HG03039 (cell line): ENCODE measurements at regions not wholly inside any gene's neighbourhood (a gene's known extent, or its start where the extent isn't known, plus 50 kb on each side); places are given as distances from the start of the nearest gene placed in this dataset.
"Not testable (repeated sequence)": the region's sequence is repeated elsewhere in the genome, so short reads cannot be mapped to it uniquely, and the experiment has no call there.

ENCODE experiments used
- ATAC-seq: cut with Tn5 transposase; IDR thresholded peaks from one replicate; pipeline ENCODE4 v1.9.1; 2021; ENCODE audit warnings: mild to moderate bottlenecking, moderate library complexity; ENCODE audit not compliant: unreplicated experiment

DNA sequence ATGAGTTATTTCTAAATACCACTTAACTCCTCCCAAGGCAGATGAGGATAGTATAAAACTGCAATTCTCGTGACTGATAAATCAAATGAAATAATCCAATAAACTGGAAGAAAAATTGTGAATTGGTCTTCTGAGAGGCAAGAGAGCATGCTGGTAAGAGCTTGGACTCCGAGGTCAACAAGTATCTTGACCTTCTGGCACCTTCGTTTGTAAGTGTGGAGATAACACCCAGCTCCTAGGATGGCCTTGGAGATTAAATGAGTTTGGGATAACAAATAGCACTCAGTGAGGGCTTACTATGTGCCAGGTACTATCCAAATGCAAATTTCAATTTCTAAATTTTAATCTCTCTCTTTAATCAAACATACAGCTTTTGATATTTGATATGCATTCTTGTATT is 866.3 kb upstream of the WWC1 start:
- ATAC-seq: no peak

DNA sequence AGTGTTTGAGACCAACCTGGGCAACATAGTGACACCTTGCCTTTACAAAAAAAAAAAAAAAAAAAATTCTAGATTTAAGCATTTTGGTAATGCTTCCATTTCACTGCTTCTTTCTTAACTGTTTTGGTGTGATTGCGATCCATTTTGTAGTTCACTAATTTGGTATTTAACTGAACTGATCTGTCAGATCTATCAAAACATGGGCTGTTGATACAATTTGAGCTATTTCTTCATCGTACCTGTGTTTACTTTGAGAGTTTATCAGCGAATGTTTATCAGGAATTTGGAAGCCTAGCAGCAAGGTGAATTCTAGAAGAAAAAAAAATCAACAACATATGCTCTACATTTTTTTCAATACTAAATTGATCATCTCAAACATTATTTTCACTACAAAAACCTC is 864.9 kb upstream of the WWC1 start:
- no peak for ATAC-seq

DNA sequence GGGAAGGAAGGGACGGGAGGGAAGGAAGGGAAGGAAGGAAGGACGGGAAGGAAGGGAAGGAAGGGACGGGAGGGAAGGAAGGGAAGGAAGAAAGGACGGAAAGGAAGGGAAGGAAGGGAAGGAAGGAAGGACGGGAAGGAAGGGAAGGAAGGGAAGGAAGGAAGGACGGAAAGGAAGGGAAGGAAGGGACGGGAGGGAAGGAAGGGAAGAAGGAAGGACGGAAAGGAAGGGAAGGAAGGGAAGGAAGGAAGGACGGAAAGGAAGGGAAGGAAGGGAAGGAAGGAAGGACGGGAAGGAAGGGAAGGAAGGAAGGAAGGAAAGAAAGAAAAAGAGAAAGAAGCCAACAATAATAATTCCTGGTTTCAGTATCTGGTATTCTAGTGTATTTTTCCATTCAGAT is 863.8 kb upstream of the WWC1 start:
- ATAC-seq: not testable (repeated sequence)

- ATAC-seq: no peak
Measured at GRCh38 chr5:167440846-167441245, 850.6 kb upstream of the WWC1 start.

GRCh38 chr5:167442922-167443321 is 848.5 kb upstream of the WWC1 start:
- ATAC-seq: no peak

GRCh38 chr5:167447466-167448375 is 843.7 kb upstream of the WWC1 start:
- no peak for ATAC-seq

- ATAC-seq: no peak
Measured at GRCh38 chr5:167448376-167448775, 843.1 kb upstream of the WWC1 start.

GRCh38 chr5:167451076-167451475 is 840.4 kb upstream of the WWC1 start:
- no peak for ATAC-seq

DNA sequence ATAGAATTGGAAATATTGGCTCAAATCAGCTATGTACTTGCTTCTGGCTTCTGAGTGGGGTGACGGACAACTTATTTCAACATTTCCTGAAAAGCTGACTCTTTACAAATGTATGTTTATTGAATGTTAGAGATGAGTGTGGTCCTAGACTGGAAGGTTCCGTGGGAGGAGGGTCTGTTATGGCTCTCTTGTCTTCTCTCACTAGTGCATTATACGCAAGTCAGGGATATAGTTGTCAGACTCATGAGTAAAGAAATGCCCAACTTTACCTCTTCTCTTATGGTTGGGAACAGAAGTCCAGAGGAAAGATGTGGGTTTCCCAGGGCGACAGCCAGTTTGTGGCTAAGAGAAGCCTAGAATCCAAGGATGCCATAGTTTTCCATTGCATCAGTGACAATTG is 839.3 kb upstream of the WWC1 start:
- ATAC-seq: no peak

- no peak for ATAC-seq
Measured at GRCh38 chr5:167453246-167454030, 838.0 kb upstream of the WWC1 start.

GRCh38 chr5:167458412-167458811 is 833.0 kb upstream of the WWC1 start:
- no peak for ATAC-seq

DNA sequence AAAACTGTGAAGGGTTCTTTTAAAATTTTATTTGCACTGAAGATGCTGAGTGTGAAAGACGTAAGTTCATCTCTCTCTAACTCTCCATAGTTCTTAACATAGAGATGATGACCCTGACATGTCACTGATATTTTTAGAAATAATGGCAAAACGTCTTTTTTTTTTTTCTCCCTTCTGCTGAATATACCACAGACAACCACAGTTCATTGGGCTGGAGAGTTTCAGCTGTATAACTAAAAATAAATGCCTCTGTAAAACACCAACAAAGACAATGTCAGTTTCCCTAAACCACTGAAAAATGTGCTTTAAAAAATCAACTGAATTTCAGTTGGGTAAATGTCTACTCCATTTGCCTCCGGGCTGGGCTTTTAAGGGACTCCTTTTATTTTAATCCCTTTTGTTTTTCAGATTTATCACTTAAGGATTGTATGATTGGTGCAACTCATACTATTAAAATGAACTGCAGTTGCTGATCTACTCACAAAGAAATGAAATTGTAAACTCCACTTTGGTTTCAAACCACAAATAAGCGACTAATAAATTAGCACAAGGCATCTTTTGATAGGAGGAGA is 830.9 kb upstream of the WWC1 start:
- no peak for ATAC-seq

DNA sequence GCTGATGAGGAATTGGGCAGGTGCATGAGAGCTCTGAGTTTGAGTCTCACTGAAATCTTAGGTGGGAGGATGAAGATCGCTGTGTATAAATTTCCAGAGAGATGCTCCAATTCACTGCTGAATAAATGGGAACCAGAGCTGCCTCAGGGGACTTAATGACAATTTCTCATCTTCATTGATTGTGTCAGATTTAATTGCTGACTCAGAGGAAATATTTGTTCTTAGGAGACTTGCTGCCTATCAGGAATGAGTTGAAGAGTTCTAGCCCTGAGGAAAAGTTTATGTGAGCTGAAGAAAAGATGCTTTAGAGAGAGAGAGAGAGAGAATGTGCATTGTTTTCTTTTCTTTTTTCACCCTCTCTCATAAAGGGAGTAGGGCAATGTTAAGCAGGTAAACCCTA is 827.5 kb upstream of the WWC1 start:
- no peak for ATAC-seq

- no peak for ATAC-seq
Measured at GRCh38 chr5:167466992-167467391, 824.5 kb upstream of the WWC1 start.

DNA sequence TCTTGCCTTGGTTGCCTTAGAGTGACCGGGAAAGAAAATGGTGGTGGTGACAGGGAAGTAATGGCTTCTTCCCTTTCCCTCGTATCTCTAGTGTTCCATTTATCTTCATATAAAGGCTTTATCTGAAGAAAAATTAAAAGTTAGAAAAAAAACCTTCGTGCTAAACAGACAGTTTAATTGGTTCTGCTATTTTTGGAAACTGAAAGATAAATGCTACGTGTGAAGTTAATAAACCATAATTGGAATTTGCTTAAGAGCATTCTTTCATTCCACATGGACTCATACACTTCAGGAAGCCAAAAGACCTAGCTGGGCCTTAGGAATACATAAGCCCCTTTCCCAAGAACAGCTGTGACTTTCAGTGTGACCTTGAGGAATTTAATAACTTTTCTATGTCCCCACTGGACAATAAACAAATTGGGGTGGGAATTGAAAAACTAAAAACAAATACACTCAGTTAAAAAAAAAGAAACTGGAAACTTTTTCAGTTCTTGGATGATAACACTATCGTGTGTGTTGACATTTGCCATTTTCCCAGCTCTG is 818.8 kb upstream of the WWC1 start:
- ATAC-seq: no peak

DNA sequence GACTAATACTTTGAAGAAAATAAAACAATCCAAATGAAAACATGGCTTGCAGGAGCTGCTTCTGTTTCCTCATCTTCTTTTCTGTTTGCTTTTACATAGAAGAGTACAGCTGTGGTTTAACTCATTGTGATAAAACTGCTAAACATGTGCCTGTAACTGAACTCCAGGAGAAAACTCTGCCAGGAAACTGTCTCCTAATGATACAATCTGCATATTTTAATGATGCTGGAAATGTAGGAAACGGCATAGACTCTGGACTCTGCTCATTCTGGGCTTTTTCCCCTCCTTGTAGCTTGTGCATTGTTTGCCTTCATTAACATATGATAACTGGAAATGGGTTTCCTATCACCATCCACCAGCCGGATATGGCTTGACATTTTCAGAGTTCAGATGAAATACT is 813.3 kb upstream of the WWC1 start:
- ATAC-seq: no peak

DNA sequence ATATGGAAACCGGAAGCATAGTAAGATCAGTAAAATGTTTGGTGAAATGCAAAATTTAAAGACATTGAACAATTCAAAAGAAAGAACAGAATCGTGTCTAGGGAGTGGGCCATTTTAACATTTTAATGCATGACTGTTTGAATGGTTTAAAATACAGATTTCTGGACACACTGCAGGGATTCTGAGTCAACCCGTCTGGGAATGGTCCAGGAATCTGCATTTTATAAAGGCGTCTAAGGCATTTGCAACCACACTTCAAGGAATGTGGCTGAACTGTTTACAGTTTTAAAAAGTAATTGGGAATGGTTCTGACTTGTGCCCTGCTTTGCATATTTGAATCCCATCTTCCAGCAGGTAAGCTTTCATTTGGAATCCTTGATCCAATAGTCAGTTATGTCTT is 811.7 kb upstream of the WWC1 start:
- no peak for ATAC-seq

GRCh38 chr5:167481345-167481744 is 810.1 kb upstream of the WWC1 start:
- no peak for ATAC-seq

DNA sequence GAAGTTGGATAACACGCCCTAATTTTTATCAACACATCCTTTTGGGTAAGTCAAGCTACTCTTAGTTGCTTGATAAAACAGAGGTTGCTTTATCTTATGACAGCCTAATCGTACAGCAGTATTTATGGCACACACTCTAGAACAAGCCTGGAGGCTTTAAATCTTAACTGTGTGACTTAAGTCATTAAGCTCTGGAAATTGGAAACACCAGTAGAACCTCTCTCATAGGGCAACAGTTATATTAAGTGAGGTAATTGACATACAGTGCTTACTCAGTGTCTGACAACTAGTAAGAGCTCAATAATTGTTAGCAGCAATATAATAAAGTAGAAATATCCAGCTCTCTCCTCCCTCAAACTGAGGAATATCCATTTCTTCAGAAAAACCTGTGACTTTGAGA is 808.9 kb upstream of the WWC1 start:
- ATAC-seq: no peak

DNA sequence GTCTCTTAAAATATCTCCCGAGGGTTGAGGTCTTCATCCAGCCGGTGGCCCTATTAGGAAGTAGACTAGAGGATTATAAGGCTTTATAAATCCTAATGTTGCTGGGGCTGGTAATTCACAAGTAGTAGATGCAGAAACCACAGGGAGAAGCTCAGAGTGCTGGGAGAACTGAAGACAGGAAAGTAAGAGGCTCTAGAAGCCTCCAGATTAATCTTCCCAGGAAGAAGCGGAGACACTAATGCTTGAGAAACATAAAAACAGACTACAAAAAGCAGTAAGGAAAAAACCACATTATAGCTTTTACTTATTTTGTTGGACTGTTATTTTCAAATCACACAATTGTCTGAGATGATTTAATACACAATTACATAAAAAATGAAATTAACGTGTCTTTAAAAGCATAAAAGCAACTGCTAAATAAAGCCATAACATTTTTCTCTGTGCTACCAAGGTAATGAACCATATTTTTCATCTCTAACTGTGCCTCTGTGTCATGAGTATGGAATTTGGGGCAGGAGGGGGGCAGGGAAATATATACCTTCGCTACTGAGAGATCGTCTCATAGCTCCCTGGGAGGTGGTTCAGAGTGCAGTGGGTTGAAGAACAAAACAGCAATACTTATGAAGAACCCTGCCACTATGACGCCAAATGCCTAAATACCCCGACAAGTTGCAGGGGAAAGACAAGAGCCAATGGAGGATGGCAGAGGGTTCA is 806.2 kb upstream of the WWC1 start:
- ATAC-seq: no peak

DNA sequence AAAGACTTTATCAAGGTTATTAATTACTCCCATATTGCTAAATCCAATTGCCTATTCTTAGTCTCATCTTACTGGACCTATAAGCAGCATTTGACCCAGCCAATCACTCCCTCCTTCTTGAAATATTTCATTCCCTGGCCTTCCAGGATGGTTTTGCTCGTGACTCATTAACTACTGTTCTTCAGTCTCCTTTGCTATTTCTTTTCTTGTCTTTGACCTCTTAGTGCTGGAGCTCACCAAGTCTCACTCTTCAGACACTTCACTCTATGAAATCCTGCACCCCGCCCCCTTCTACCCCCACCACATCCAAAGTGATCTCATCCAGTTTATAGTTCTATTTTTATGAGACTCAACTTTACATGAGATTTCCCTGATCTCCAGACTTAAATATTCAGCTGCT is 803.1 kb upstream of the WWC1 start:
- no peak for ATAC-seq
